Astrocyte (in vitro differentiated cells and primary cell): ENCODE measurements at regions not wholly inside any gene's neighbourhood (a gene's known extent, or its start where the extent isn't known, plus 50 kb on each side); places are given as distances from the start of the nearest gene placed in this dataset.

Source experiments
- CTCF ChIP-seq: IDR thresholded peaks from 2 replicates; pipeline ENCODE4 v1.5.1; 2011; ENCODE audit warnings: low read depth, mild to moderate bottlenecking, inconsistent platforms, low read length, moderate library complexity; ENCODE audit not compliant: insufficient read depth
- EZH2 ChIP-seq: IDR thresholded peaks from 2 replicates; pipeline ENCODE4 v1.6.1; 2012; ENCODE audit warnings: mild to moderate bottlenecking, low read length, inconsistent platforms; ENCODE audit not compliant: insufficient read depth

- TF ChIP-seq CTCF (no peak), EZH2 (no peak)
Measured at GRCh38 chr21:16154951-16155635, 425.3 kb downstream of the USP25 start.
